Uterus (tissue), 3 donors: ENCODE measurements at regions not wholly inside any gene's neighbourhood (a gene's known extent, or its start where the extent isn't known, plus 50 kb on each side); places are given as distances from the start of the nearest gene placed in this dataset.

Source experiments
- DNase-seq, 2 donors: peaks; one replicate each; pipeline ENCODE4 v3.0.0-alpha.2; 2019 to 2020
- H3K27ac ChIP-seq, 2 donors: fragments of 200-600 bp; sonication (generic); 1 replicate in 1 of 2; 2 replicates in 1 of 2; pipeline ENCODE4 v1.5.1; 2016 to 2018
- H3K27me3 ChIP-seq, 2 donors: fragments of 200-600 bp; sonication (generic); one replicate each; pipeline ENCODE4 v1.5.1; 2018 to 2019; ENCODE audit warnings: control low read depth in 1 of 2
- H3K36me3 ChIP-seq, 2 donors: fragments of 200-600 bp; sonication (generic); one replicate each; pipeline ENCODE4 v1.5.1; 2019; ENCODE audit warnings: control low read depth in 1 of 2
- H3K4me1 ChIP-seq, 2 donors: fragments of 200-600 bp; sonication (generic); one replicate each; pipeline ENCODE4 v1.5.1; 2018 to 2019; ENCODE audit warnings: control low read depth in 1 of 2
- H3K4me3 ChIP-seq, 2 donors: fragments of 200-600 bp; sonication (generic); 1 replicate in 1 of 2; 2 replicates in 1 of 2; pipeline ENCODE4 v1.5.1; 2018 to 2019; ENCODE audit warnings: mild to moderate bottlenecking in 1 of 2
- H3K9me3 ChIP-seq, 2 donors: fragments of 200-600 bp; sonication (generic); one replicate each; pipeline ENCODE4 v1.5.1; 2019; ENCODE audit warnings: control low read depth in 1 of 2
- POLR2A ChIP-seq, 2 donors: fragments of 450-650 bp; IDR thresholded peaks; one replicate each; pipeline ENCODE4 v1.6.1; 2016; ENCODE audit warnings: antibody characterized with exemption in 2 of 2, mild to moderate bottlenecking in 1 of 2, moderate library complexity in 1 of 2
- intact Hi-C: fragments of 100-400 bp; cut with DNase I; formaldehyde crosslinking; loops from one replicate; pipeline ENCODE4 v1.15.1; 2023; ENCODE audit warnings: low total_unique reads
- TF ChIP-seq, protein P1 (sequence below), 4 experiments: fragments of 200-600 bp in 2 of 4; fragments of 450-650 bp in 2 of 4; sonication (generic) in 2 of 4; IDR thresholded peaks; one replicate each; pipeline ENCODE4 v1.5.1; 2016 to 2019; ENCODE audit warnings: antibody characterized with exemption in 4 of 4, mild to moderate bottlenecking in 2 of 4, moderate library complexity in 1 of 4
- donor health status: DM: yes; HTN: yes; CAD: no.

- no peak for DNase-seq
- H3K27me3 ChIP-seq, result no peaks in the 10 kb centered on the region
- intact Hi-C loops, result no loop called here
- no peaks in the 10 kb centered on the region for H3K9me3 ChIP-seq
- no peaks in the 10 kb centered on the region for H3K4me1 ChIP-seq
- TF ChIP-seq, protein P1, sequence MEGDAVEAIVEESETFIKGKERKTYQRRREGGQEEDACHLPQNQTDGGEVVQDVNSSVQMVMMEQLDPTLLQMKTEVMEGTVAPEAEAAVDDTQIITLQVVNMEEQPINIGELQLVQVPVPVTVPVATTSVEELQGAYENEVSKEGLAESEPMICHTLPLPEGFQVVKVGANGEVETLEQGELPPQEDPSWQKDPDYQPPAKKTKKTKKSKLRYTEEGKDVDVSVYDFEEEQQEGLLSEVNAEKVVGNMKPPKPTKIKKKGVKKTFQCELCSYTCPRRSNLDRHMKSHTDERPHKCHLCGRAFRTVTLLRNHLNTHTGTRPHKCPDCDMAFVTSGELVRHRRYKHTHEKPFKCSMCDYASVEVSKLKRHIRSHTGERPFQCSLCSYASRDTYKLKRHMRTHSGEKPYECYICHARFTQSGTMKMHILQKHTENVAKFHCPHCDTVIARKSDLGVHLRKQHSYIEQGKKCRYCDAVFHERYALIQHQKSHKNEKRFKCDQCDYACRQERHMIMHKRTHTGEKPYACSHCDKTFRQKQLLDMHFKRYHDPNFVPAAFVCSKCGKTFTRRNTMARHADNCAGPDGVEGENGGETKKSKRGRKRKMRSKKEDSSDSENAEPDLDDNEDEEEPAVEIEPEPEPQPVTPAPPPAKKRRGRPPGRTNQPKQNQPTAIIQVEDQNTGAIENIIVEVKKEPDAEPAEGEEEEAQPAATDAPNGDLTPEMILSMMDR (IDR thresholded peaks at IDR 0.05), result no peak
- H3K27ac ChIP-seq, result no peak overlapping the region
- no peak overlapping the region for H3K4me3 ChIP-seq
- H3K36me3 ChIP-seq, result no peaks in the 10 kb centered on the region
These were observed 599.6 kb upstream of the POT1 start for GRCh38 chr7:125529249-125529648.

DNA sequence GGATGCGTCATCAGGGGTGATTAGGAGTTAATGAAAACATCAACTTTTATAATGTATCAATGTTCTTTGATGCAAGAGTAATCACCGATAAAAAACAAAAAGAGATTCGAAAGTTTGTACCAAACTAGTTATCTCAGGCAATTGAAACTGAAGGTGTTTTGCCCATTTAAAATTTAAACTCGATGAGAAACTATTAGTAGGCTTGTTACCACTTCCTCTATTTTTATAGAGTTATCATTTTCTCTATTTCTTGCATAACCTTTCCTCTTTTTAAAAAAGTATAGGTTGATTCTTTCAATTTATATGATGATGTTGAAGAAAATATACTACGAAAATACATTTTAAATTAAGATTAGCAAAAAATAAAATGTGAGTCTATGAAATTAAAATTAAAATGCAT lies 597.3 kb upstream of the POT1 start:
- no peak for DNase-seq
- Histone ChIP-seq H3K4me3 (no peak overlapping the region), H3K27me3 (no peaks in the 10 kb centered on the region), H3K27ac (no peak overlapping the region), H3K9me3 (no peaks in the 10 kb centered on the region), H3K4me1 (no peaks in the 10 kb centered on the region), H3K36me3 (no peaks in the 10 kb centered on the region)
- no peak for TF ChIP-seq POLR2A (IDR thresholded peaks at IDR 0.05)
- TF ChIP-seq, protein P1 (IDR thresholded peaks at IDR 0.05), result no peak
- intact Hi-C loops, result no loop called here

GRCh38 chr7:125526092-125526491 lies 596.5 kb upstream of the POT1 start:
- TF ChIP-seq POLR2A (IDR thresholded peaks at IDR 0.05), result no peak
- TF ChIP-seq, protein P1 (IDR thresholded peaks at IDR 0.05), result no peak
- Histone ChIP-seq H3K4me3 (no peak overlapping the region), H3K4me1 (no peaks in the 10 kb centered on the region), H3K36me3 (no peaks in the 10 kb centered on the region), H3K27ac (no peak overlapping the region), H3K27me3 (no peaks in the 10 kb centered on the region), H3K9me3 (no peaks in the 10 kb centered on the region)
- intact Hi-C loops, result no loop called here
- no peak for DNase-seq

- Histone ChIP-seq H3K27ac (no peak overlapping the region), H3K4me1 (no peaks in the 10 kb centered on the region), H3K9me3 (no peaks in the 10 kb centered on the region), H3K36me3 (no peaks in the 10 kb centered on the region), H3K4me3 (no peak overlapping the region), H3K27me3 (no peaks in the 10 kb centered on the region)
- intact Hi-C loops, result no loop called here
- TF ChIP-seq POLR2A (IDR thresholded peaks at IDR 0.05), result no peak
- TF ChIP-seq, protein P1 (IDR thresholded peaks at IDR 0.05), result no peak
- no peak for DNase-seq
These were observed 586.6 kb upstream of the POT1 start for GRCh38 chr7:125516194-125516593.

DNA sequence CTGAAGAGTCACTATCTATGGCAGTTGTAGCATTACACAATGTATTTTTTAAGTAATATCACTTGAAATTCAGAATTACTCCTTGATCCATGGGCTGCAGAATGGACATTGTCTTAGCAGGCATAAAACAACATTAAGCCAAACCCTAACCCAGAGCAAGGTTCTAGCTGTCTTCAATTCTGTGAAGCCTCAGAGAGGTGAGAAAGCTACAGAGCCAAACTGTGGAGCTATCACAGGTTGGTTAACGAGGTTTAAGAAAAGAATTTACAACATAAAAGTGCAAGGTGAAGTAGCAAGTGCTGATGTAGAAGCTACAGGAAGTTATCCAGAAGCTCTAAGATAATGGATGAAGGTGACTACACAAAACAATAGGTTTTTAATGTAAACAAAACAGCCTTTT lies 582.7 kb upstream of the POT1 start:
- no peaks in the 10 kb centered on the region for H3K4me1 ChIP-seq
- DNase-seq, result no peak
- H3K27ac ChIP-seq, result no peak overlapping the region
- no peaks in the 10 kb centered on the region for H3K27me3 ChIP-seq
- no peaks in the 10 kb centered on the region for H3K9me3 ChIP-seq
- H3K4me3 ChIP-seq, result no peak overlapping the region
- TF ChIP-seq, protein P1 (IDR thresholded peaks at IDR 0.05), result no peak
- TF ChIP-seq POLR2A (IDR thresholded peaks at IDR 0.05), result no peak
- intact Hi-C loops, result no loop called here
- H3K36me3 ChIP-seq, result no peaks in the 10 kb centered on the region
